T-cell (primary cell): ENCODE measurements at regions not wholly inside any gene's neighbourhood (a gene's known extent, or its start where the extent isn't known, plus 50 kb on each side); places are given as distances from the start of the nearest gene placed in this dataset.
"Not testable (repeated sequence)": the region's sequence is repeated elsewhere in the genome, so short reads cannot be mapped to it uniquely, and the experiment has no call there.

Experiments
- ATAC-seq, 4 experiments: fragments of 200-7000 bp in 3 of 4; fragments of 150-1000 bp in 1 of 4; cut with Tn5 transposase; replicated peaks in 1 of 4; 1 replicate in 3 of 4; 2 replicates in 1 of 4; pipeline ENCODE4 v1.10.0; 2021; ENCODE audit warnings: moderate library complexity in 3 of 4, mild to moderate bottlenecking in 2 of 4, moderate number of reproducible peaks in 1 of 4
- CTCF ChIA-PET, 2 donors: fragments of 300-600 bp; sonication (Branson Sonifier 250); formaldehyde crosslinking; loops; one replicate each; lab custom pipeline; 2022; ENCODE audit warnings: antibody characterized with exemption in 2 of 2; lab: Charles Lee
- POLR2A ChIA-PET, 2 donors: fragments of 300-600 bp; sonication (Branson Sonifier 250); formaldehyde crosslinking; loops; one replicate each; lab custom pipeline; 2022; ENCODE audit warnings: antibody characterized with exemption in 2 of 2; lab: Charles Lee
- DNase-seq, 35 experiments: peaks; one replicate each; pipeline versions ENCODE4 v3.0.0 to v3.0.0-alpha.2; 2013 to 2023
- H3K27ac ChIP-seq: one replicate; pipeline ENCODE4 v1.5.1; 2013; ENCODE audit warnings: low read length
- H3K27me3 ChIP-seq, 2 experiments: replicated peaks in 1 of 2; 1 replicate in 1 of 2; 2 replicates in 1 of 2; pipeline versions ENCODE4 v1.6.1 to v1.7.0; 2013; ENCODE audit warnings: low read length in 1 of 2, mixed read lengths in 1 of 2; ENCODE audit not compliant: control insufficient read depth in 2 of 2, insufficient read depth in 2 of 2; ENCODE audit errors: extremely low read depth in 1 of 2
- H3K36me3 ChIP-seq, 2 donors: 1 replicate in 1 of 2; 2 replicates in 1 of 2; pipeline versions ENCODE4 v1.6.1 to v1.7.0; 2013; ENCODE audit warnings: low read length in 1 of 2; ENCODE audit not compliant: control insufficient read depth in 2 of 2, insufficient read depth in 1 of 2; ENCODE audit errors: extremely low read depth in 1 of 2
- H3K4me1 ChIP-seq, 2 experiments: 1 replicate in 1 of 2; 2 replicates in 1 of 2; pipeline versions ENCODE4 v1.6.1 to v1.7.0; 2013; ENCODE audit warnings: low read length in 2 of 2, mixed read lengths in 1 of 2; ENCODE audit not compliant: insufficient read depth in 2 of 2, control insufficient read depth in 1 of 2; ENCODE audit errors: extremely low read depth in 1 of 2
- H3K4me3 ChIP-seq, 2 donors: 1 replicate in 1 of 2; 2 replicates in 1 of 2; pipeline versions ENCODE4 v1.5.1 to v1.7.0; 2013; ENCODE audit warnings: mild to moderate bottlenecking in 2 of 2, low read length in 1 of 2, moderate library complexity in 1 of 2; ENCODE audit not compliant: control insufficient read depth in 1 of 2; ENCODE audit errors: extremely low read depth in 1 of 2
- H3K9me3 ChIP-seq: 2 replicates; pipeline ENCODE4 v1.7.0; 2013
- H3K27ac Mint-ChIP-seq, 2 donors: one replicate each; pipeline ENCODE4 v1.8.0; 2020 to 2021; ENCODE audit warnings: mild to moderate bottlenecking in 2 of 2, mixed read lengths in 2 of 2
- H3K27me3 Mint-ChIP-seq, 2 donors: one replicate each; pipeline ENCODE4 v1.8.0; 2021 to 2022; ENCODE audit warnings: mixed read lengths in 2 of 2
- H3K36me3 Mint-ChIP-seq: one replicate; pipeline ENCODE4 v1.8.0; 2021; ENCODE audit warnings: mixed read lengths
- H3K4me1 Mint-ChIP-seq, 3 donors: one replicate each; pipeline ENCODE4 v1.8.0; 2020 to 2022; ENCODE audit warnings: mixed read lengths in 3 of 3, mild to moderate bottlenecking in 1 of 3
- H3K4me3 Mint-ChIP-seq, 3 donors: one replicate each; pipeline ENCODE4 v1.8.0; 2020 to 2022; ENCODE audit warnings: mild to moderate bottlenecking in 3 of 3, mixed read lengths in 3 of 3, moderate library complexity in 3 of 3
- H3K9me3 Mint-ChIP-seq, 3 donors: one replicate each; pipeline ENCODE4 v1.8.0; 2020 to 2022; ENCODE audit warnings: mixed read lengths in 3 of 3
- WGBS: methylation state at CpG from one replicate; pipeline ENCODE4 v1.1.5; 2013; ENCODE audit warnings: missing lambda C conversion rate; ENCODE audit not compliant: insufficient coverage; 5-methylcytosine and 5-hydroxymethylcytosine counted together

- no peak overlapping the region for H3K27ac Mint-ChIP-seq
- Histone ChIP-seq H3K4me1 (no peaks in the 10 kb centered on the region), H3K27ac (no peak overlapping the region), H3K9me3 (no peaks in the 10 kb centered on the region), H3K27me3 (no peaks in the 10 kb centered on the region), H3K4me3 (no peak overlapping the region), H3K36me3 (no peaks in the 10 kb centered on the region)
- ATAC-seq (no peak), DNase-seq (no peak)
- peaks cover 0 to 18% of the 10 kb centered on the region in 2 donors for H3K27me3 Mint-ChIP-seq
- CTCF ChIA-PET = no interaction called here
- H3K36me3 Mint-ChIP-seq = no peaks in the 10 kb centered on the region
- no peak overlapping the region for H3K4me3 Mint-ChIP-seq
- 100% methylated on average over 2 of the region's 3 CpGs for WGBS
- peaks cover 0 to 5% (median 0%) of the 10 kb centered on the region in 3 donors for H3K9me3 Mint-ChIP-seq
- no peaks in the 10 kb centered on the region for H3K4me1 Mint-ChIP-seq
- POLR2A ChIA-PET = no interaction called here
Observed at GRCh38 chr13:47696674-47697073, 304.4 kb downstream of the SUCLA2 start.

GRCh38 chr13:47687577-47687976, 313.5 kb downstream of the SUCLA2 start:
- Mint-ChIP-seq H3K9me3 (peaks cover 3 to 8% (median 3%) of the 10 kb centered on the region in 3 donors), H3K4me3 (no peak overlapping the region), H3K27me3 (peaks cover 0 to 5% of the 10 kb centered on the region in 2 donors), H3K27ac (no peak overlapping the region), H3K4me1 (no peaks in the 10 kb centered on the region), H3K36me3 (no peaks in the 10 kb centered on the region)
- ChIA-PET POLR2A (no interaction called here), CTCF (no interaction called here)
- DNase-seq = no peak
- no peak overlapping the region for H3K4me3 ChIP-seq
- no peaks in the 10 kb centered on the region for H3K36me3 ChIP-seq
- 66% methylated on average over 2 of the region's 2 CpGs for WGBS
- no peak for ATAC-seq
- H3K27me3 ChIP-seq = no peaks in the 10 kb centered on the region
- H3K4me1 ChIP-seq = no peaks in the 10 kb centered on the region
- no peak overlapping the region for H3K27ac ChIP-seq
- H3K9me3 ChIP-seq = no peaks in the 10 kb centered on the region

- H3K27me3 Mint-ChIP-seq, H3K36me3 ChIP-seq, H3K4me1 Mint-ChIP-seq, POLR2A ChIA-PET, H3K4me3 ChIP-seq, H3K27ac Mint-ChIP-seq, H3K4me1 ChIP-seq, H3K27me3 ChIP-seq, H3K27ac ChIP-seq, H3K36me3 Mint-ChIP-seq, H3K4me3 Mint-ChIP-seq, H3K9me3 Mint-ChIP-seq, H3K9me3 ChIP-seq, DNase-seq, ATAC-seq, CTCF ChIA-PET: not testable (repeated sequence)
- no CpG with 5 or more reads among the region's 2 CpGs for WGBS
Observed at GRCh38 chr13:47685156-47685555, 315.9 kb downstream of the SUCLA2 start.

GRCh38 chr13:47680748-47681147, 320.3 kb downstream of the SUCLA2 start:
- Histone ChIP-seq H3K9me3 (no peaks in the 10 kb centered on the region), H3K27ac (no peak overlapping the region), H3K27me3 (no peaks in the 10 kb centered on the region), H3K4me1 (no peaks in the 10 kb centered on the region), H3K36me3 (no peaks in the 10 kb centered on the region), H3K4me3 (no peak overlapping the region)
- ChIA-PET POLR2A (no interaction called here), CTCF (no interaction called here)
- Mint-ChIP-seq H3K27me3 (peaks cover 0 to 10% of the 10 kb centered on the region in 2 donors), H3K36me3 (no peaks in the 10 kb centered on the region), H3K4me1 (no peaks in the 10 kb centered on the region), H3K27ac (no peak overlapping the region), H3K9me3 (peaks cover 0 to 8% (median 2%) of the 10 kb centered on the region in 3 donors), H3K4me3 (no peak overlapping the region)
- WGBS = no CpG with 5 or more reads among the region's 2 CpGs
- ATAC-seq (no peak), DNase-seq (no peak)

GRCh38 chr13:47679401-47679800, 321.7 kb downstream of the SUCLA2 start:
- peaks cover 0 to 10% of the 10 kb centered on the region in 2 donors for H3K27me3 Mint-ChIP-seq
- ATAC-seq = no peak
- no peaks in the 10 kb centered on the region for H3K9me3 ChIP-seq
- DNase-seq = no peak
- no peak overlapping the region for H3K27ac ChIP-seq
- no peaks in the 10 kb centered on the region for H3K4me1 ChIP-seq
- WGBS = 70% methylated on average over 1 of the region's 1 CpG
- peaks cover 0 to 2% (median 0%) of the 10 kb centered on the region in 3 donors for H3K9me3 Mint-ChIP-seq
- H3K4me3 Mint-ChIP-seq = no peak overlapping the region
- CTCF ChIA-PET = no interaction called here
- no peaks in the 10 kb centered on the region for H3K4me1 Mint-ChIP-seq
- no peaks in the 10 kb centered on the region for H3K36me3 ChIP-seq
- H3K4me3 ChIP-seq = no peak overlapping the region
- POLR2A ChIA-PET = interaction anchor here in 1 of 2 donors (0.6 kb wide), 1 partner anchor 95 kb away, joined by 3 read pairs; no protein-coding TSS in a partner anchor
- no peak overlapping the region for H3K27ac Mint-ChIP-seq
- H3K27me3 ChIP-seq = no peaks in the 10 kb centered on the region
- no peaks in the 10 kb centered on the region for H3K36me3 Mint-ChIP-seq

GRCh38 chr13:47678201-47678968, 322.7 kb downstream of the SUCLA2 start:
- Histone ChIP-seq H3K4me3 (no peak overlapping the region), H3K4me1 (no peaks in the 10 kb centered on the region), H3K36me3 (no peaks in the 10 kb centered on the region), H3K27me3 (no peaks in the 10 kb centered on the region), H3K27ac (no peak overlapping the region), H3K9me3 (no peaks in the 10 kb centered on the region)
- DNase-seq (no peak), ATAC-seq (no peak)
- no peak overlapping the region for H3K4me3 Mint-ChIP-seq
- peaks cover 0 to 10% of the 10 kb centered on the region in 2 donors for H3K27me3 Mint-ChIP-seq
- H3K27ac Mint-ChIP-seq = no peak overlapping the region
- WGBS = 90% methylated on average over 2 of the region's 4 CpGs
- H3K4me1 Mint-ChIP-seq = no peaks in the 10 kb centered on the region
- POLR2A ChIA-PET = no interaction called here
- CTCF ChIA-PET = no interaction called here
- H3K9me3 Mint-ChIP-seq = no peaks in the 10 kb centered on the region
- no peaks in the 10 kb centered on the region for H3K36me3 Mint-ChIP-seq
